GM18861 (cell line): ENCODE measurements at regions not wholly inside any gene's neighbourhood (a gene's known extent, or its start where the extent isn't known, plus 50 kb on each side); places are given as distances from the start of the nearest gene placed in this dataset.

Experiments
- ATAC-seq: cut with Tn5 transposase; IDR thresholded peaks from one replicate; pipeline ENCODE4 v1.9.1; 2021; ENCODE audit not compliant: unreplicated experiment

- ATAC-seq: no peak
Observed at GRCh38 chr7:106797937-106798336, 67.1 kb upstream of the PIK3CG start.

- ATAC-seq: no peak
Observed at GRCh38 chr7:106802589-106802988, 62.5 kb upstream of the PIK3CG start.

DNA sequence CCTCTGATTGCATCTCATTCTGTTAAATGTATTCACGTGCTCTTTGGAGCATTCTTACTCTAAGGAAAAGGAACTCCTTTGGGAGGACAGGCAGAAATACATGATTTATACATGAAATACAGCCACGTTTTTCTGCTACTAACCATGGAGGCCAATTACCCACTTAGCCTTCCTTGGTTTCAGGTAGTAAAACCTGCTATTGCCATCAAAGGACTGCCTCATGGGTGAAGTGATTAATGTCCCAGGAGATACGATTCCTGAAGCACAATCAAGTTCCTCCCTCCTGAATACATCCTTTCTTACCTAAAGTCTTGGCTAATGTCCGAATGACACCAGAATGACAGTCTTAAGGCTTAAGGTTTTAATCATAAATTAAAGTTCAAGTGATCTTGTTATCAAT is 58.5 kb upstream of the PIK3CG start:
- no peak for ATAC-seq

DNA sequence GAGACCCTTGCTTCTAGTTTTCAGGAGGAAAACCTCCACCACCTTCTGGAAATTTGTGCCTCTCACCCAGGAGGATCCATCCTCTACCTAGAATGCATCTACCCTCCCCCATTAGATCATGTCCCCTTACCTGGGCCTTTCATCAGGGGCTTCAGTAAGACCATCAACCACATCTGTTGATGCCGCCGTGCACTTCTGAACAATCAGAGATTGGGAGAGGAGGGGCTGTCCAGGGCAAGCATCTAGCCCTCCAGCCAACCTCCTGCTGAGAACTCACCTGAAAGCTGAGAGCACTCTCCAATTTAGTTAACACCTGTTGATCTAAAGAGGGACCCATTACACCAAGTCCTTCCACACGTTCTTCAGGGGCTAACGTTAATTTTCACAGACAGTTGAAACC is 57.6 kb upstream of the PIK3CG start:
- ATAC-seq: no peak

DNA sequence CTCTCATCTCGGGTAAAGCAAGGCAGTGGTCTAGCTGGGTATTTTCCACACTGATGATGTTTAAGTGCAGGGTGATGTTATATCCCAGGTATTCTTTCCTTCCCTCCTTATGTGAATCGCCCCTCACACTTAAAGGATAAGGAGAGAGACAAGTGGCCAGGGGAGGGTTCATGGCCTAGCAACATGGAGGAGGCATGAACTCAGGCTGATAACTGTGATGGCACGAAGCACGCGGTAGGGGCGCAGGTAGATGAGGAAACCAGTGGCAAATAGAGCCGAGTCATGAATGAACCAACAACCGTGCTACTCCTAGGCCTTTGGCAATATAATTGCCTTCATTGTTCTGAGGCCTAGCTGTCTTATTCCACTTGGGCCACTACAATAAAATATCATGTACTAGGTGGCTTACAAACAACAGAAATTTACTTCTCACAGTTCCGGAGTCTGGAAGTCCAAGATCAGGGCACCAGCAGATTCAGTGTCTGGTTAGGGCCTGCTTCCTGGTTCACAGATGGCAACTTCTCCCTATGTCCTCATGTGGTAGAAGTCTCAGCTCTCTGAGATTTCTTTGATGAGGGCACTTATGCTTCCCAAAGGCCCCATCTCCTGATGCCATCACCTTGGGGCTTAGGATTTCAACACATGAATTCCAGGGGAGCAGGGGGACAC is 56.0 kb upstream of the PIK3CG start:
- no peak for ATAC-seq

GRCh38 chr7:106811472-106811871 is 53.6 kb upstream of the PIK3CG start:
- no peak for ATAC-seq

GRCh38 chr7:106812027-106812643 is 52.9 kb upstream of the PIK3CG start:
- ATAC-seq: no peak

DNA sequence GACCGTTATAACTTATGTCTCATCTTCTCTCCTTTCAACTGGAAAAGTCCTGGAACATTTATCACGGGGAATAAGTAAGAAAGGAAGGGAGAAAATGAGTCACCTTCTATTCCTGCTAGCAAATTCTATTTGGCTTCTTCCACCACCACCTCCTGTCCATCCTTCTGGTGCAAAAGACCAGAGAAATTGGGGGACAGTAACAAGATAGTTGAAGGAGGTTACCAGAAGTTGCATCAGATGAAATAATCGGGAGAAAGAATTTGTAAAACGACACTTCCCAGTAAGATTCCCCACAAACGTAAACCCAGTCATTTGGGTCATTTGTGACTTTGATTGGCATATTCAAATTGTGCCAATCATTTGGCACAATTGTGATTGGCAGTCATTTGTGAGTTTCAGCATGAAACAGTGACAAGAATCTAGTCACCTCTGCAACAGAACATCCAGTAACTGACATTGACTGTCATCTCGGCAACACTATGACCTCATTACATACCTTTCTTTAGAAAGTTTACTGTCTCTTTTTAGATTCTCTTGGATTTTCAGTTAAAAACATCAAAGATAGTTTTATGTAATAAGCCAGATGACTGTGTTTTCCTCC is 51.3 kb upstream of the PIK3CG start:
- ATAC-seq: no peak

DNA sequence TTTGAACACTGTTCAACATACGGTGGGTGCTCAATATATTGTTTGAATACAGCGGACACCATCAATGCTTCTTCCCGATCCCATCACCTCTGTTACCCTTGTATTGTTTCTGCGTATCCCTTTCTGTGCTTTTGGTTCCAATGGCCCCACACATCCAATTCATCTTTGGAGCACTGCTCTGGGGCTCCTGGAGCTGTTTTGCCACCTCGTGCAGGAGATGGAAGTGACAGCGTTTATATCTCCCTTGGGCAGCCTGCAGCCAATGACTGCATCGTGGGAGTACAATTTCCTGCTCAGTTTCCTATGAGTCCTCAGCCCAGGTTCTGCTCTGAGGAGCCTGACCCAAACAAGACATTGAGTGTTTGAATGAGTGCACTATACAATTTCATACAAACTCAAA is 50.2 kb upstream of the PIK3CG start:
- no peak for ATAC-seq
